ENCODE measurements at regions not wholly inside any gene's neighbourhood (a gene's known extent, or its start where the extent isn't known, plus 50 kb on each side); places are given as distances from the start of the nearest gene placed in this dataset.

DNA sequence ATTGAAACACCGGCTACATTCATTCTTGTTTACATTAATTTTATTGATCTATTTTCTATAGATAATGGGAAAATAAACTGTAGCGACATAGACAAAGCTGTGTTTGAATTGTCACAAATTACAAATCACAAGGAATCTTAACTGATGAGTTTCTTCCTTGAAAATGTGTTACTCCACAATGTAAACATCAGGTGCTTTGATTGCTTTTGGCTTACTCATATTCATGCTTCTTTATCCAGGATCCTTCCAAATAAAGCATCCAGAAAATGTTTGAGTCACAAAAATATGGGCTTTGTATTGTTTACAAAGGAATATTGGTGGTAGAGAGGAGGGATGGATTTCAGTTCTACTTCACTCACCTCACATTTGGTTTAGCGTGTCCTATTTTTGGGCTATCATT is 64.0 kb downstream of the BMP2 start:
- Histone ChIP-seq H3K9me3 (ENCODE audit: insufficient read depth, low read length, severe bottlenecking) (no peaks in the 10 kb centered on the region), H3K36me3 (ENCODE audit: insufficient read depth, low read length) (no peaks in the 10 kb centered on the region), H2AFZ (ENCODE audit: low read depth, low read length) (no peak overlapping the region), H3K27me3 (ENCODE audit: insufficient read depth, low read length, poor library complexity) (peaks cover 12% of the 10 kb centered on the region), H3K9ac (ENCODE audit: low read depth, low read length) (no peak overlapping the region), H3K4me1 (ENCODE audit: insufficient read depth, low read length) (no peaks in the 10 kb centered on the region), H3K4me2 (ENCODE audit: insufficient read depth, low read length) (no peak overlapping the region), H3K27ac (ENCODE audit: low read length) (no peak overlapping the region), H3K79me2 (ENCODE audit: insufficient read depth, low read length) (no peaks in the 10 kb centered on the region), H4K20me1 (ENCODE audit: insufficient read depth, low read length) (no peaks in the 10 kb centered on the region), H3K4me3 (ENCODE audit: low read depth in 1 of 2, low read length in 2 of 2) (no peak overlapping the region)
- DNase-seq: no peak
- TF ChIP-seq EZH2 (IDR thresholded peaks at IDR 0.05; ENCODE audit: borderline replicate concordance, low read depth, low read length, severe bottlenecking) (no peak), CTCF (IDR thresholded peaks at IDR 0.05; ENCODE audit: borderline replicate concordance, extremely low read depth, low read length, poor library complexity, severe bottlenecking) (no peak)
- ATAC-seq (ENCODE audit: insufficient read depth, low read depth): no peak

GRCh38 chr20:6832811-6833210 is 65.3 kb downstream of the BMP2 start:
- H4K20me1 ChIP-seq (ENCODE audit: insufficient read depth, low read length): no peaks in the 10 kb centered on the region
- no peak for TF ChIP-seq EZH2 (IDR thresholded peaks at IDR 0.05; ENCODE audit: borderline replicate concordance, low read depth, low read length, severe bottlenecking)
- no peak for TF ChIP-seq CTCF (IDR thresholded peaks at IDR 0.05; ENCODE audit: borderline replicate concordance, extremely low read depth, low read length, poor library complexity, severe bottlenecking)
- no peaks in the 10 kb centered on the region for H3K4me1 ChIP-seq (ENCODE audit: insufficient read depth, low read length)
- no peak overlapping the region for H3K4me2 ChIP-seq (ENCODE audit: insufficient read depth, low read length)
- H3K4me3 ChIP-seq (ENCODE audit: low read depth in 1 of 2, low read length in 2 of 2): no peak overlapping the region
- H2AFZ ChIP-seq (ENCODE audit: low read depth, low read length): no peak overlapping the region
- no peak for DNase-seq
- H3K36me3 ChIP-seq (ENCODE audit: insufficient read depth, low read length): no peaks in the 10 kb centered on the region
- no peaks in the 10 kb centered on the region for H3K9me3 ChIP-seq (ENCODE audit: insufficient read depth, low read length, severe bottlenecking)
- ATAC-seq (ENCODE audit: insufficient read depth, low read depth): no peak
- H3K9ac ChIP-seq (ENCODE audit: low read depth, low read length): no peak overlapping the region
- H3K79me2 ChIP-seq (ENCODE audit: insufficient read depth, low read length): no peaks in the 10 kb centered on the region
- H3K27ac ChIP-seq (ENCODE audit: low read length): no peak overlapping the region
- H3K27me3 ChIP-seq (ENCODE audit: insufficient read depth, low read length, poor library complexity): peaks cover 15% of the 10 kb centered on the region

- Histone ChIP-seq H4K20me1 (ENCODE audit: insufficient read depth, low read length) (no peaks in the 10 kb centered on the region), H3K79me2 (ENCODE audit: insufficient read depth, low read length) (no peaks in the 10 kb centered on the region), H3K4me3 (ENCODE audit: low read depth in 1 of 2, low read length in 2 of 2) (no peak overlapping the region), H3K27ac (ENCODE audit: low read length) (no peak overlapping the region), H3K9ac (ENCODE audit: low read depth, low read length) (no peak overlapping the region), H2AFZ (ENCODE audit: low read depth, low read length) (no peak overlapping the region), H3K27me3 (ENCODE audit: insufficient read depth, low read length, poor library complexity) (peaks cover 15% of the 10 kb centered on the region), H3K4me1 (ENCODE audit: insufficient read depth, low read length) (no peaks in the 10 kb centered on the region), H3K36me3 (ENCODE audit: insufficient read depth, low read length) (no peaks in the 10 kb centered on the region), H3K9me3 (ENCODE audit: insufficient read depth, low read length, severe bottlenecking) (no peaks in the 10 kb centered on the region), H3K4me2 (ENCODE audit: insufficient read depth, low read length) (no peak overlapping the region)
- no peak for TF ChIP-seq EZH2 (IDR thresholded peaks at IDR 0.05; ENCODE audit: borderline replicate concordance, low read depth, low read length, severe bottlenecking)
- TF ChIP-seq CTCF (IDR thresholded peaks at IDR 0.05; ENCODE audit: borderline replicate concordance, extremely low read depth, low read length, poor library complexity, severe bottlenecking): no peak
- ATAC-seq (ENCODE audit: insufficient read depth, low read depth) (no peak), DNase-seq (no peak)
Measured at GRCh38 chr20:6835609-6836008, 68.1 kb downstream of the BMP2 start.

GRCh38 chr20:6836821-6837374 is 69.4 kb downstream of the BMP2 start:
- no peaks in the 10 kb centered on the region for H3K36me3 ChIP-seq (ENCODE audit: insufficient read depth, low read length)
- no peak overlapping the region for H3K4me2 ChIP-seq (ENCODE audit: insufficient read depth, low read length)
- H3K9ac ChIP-seq (ENCODE audit: low read depth, low read length): no peak overlapping the region
- H3K4me1 ChIP-seq (ENCODE audit: insufficient read depth, low read length): no peaks in the 10 kb centered on the region
- H3K9me3 ChIP-seq (ENCODE audit: insufficient read depth, low read length, severe bottlenecking): no peaks in the 10 kb centered on the region
- TF ChIP-seq EZH2 (IDR thresholded peaks at IDR 0.05; ENCODE audit: borderline replicate concordance, low read depth, low read length, severe bottlenecking): no peak
- TF ChIP-seq CTCF (IDR thresholded peaks at IDR 0.05; ENCODE audit: borderline replicate concordance, extremely low read depth, low read length, poor library complexity, severe bottlenecking): no peak
- no peak overlapping the region for H3K4me3 ChIP-seq (ENCODE audit: low read depth in 1 of 2, low read length in 2 of 2)
- no peaks in the 10 kb centered on the region for H4K20me1 ChIP-seq (ENCODE audit: insufficient read depth, low read length)
- DNase-seq: no peak
- H3K27me3 ChIP-seq (ENCODE audit: insufficient read depth, low read length, poor library complexity): peaks cover 15% of the 10 kb centered on the region
- no peaks in the 10 kb centered on the region for H3K79me2 ChIP-seq (ENCODE audit: insufficient read depth, low read length)
- no peak overlapping the region for H2AFZ ChIP-seq (ENCODE audit: low read depth, low read length)
- no peak overlapping the region for H3K27ac ChIP-seq (ENCODE audit: low read length)
- ATAC-seq (ENCODE audit: insufficient read depth, low read depth): no peak

Measured in DND-41 (cell line).